ENCODE measurements at regions not wholly inside any gene's neighbourhood (a gene's known extent, or its start where the extent isn't known, plus 50 kb on each side); places are given as distances from the start of the nearest gene placed in this dataset.

DNA sequence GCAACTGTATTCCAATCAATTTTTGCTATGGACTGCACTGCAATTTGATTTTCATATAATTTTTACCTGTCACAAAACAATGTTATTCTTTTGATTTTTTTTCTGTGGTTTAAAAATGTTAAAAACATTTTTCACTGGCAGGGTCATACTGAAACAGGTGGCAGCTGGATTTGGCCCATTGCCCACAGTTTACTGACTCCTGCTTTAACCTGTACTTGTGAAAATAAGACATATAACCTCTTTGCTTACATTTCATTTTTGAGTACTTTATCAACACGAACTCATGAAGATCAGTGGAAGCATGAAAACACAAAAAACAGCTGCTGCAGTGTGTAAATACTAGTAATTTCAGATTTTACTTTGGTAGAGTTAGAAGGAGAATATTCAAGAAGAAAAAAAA, 313.1 kb downstream of the WDR72 start:
- H3K9me3 ChIP-seq (ENCODE audit: insufficient read depth, low read length): no peaks in the 10 kb centered on the region
- no peak overlapping the region for H3K4me3 ChIP-seq (ENCODE audit: insufficient read depth, low read length, poor library complexity, severe bottlenecking)
- no peak overlapping the region for H3K4me2 ChIP-seq (ENCODE audit: low read depth, low read length, poor library complexity, severe bottlenecking)
- no peaks in the 10 kb centered on the region for H3K36me3 ChIP-seq (ENCODE audit: low read length)
- H3K27ac ChIP-seq (ENCODE audit: low read depth, low read length): no peak overlapping the region
- no peak overlapping the region for H2AFZ ChIP-seq (ENCODE audit: low read depth, low read length, severe bottlenecking)
- H3K79me2 ChIP-seq (ENCODE audit: insufficient read depth, low read length): no peaks in the 10 kb centered on the region
- no peaks in the 10 kb centered on the region for H4K20me1 ChIP-seq (ENCODE audit: low read depth, low read length)
- H3K9me2 ChIP-seq (replicated peaks; ENCODE audit: insufficient read depth, low read length): no peaks in the 10 kb centered on the region
- H3K9ac ChIP-seq (ENCODE audit: low read length): no peak overlapping the region
- TF ChIP-seq, protein P1, sequence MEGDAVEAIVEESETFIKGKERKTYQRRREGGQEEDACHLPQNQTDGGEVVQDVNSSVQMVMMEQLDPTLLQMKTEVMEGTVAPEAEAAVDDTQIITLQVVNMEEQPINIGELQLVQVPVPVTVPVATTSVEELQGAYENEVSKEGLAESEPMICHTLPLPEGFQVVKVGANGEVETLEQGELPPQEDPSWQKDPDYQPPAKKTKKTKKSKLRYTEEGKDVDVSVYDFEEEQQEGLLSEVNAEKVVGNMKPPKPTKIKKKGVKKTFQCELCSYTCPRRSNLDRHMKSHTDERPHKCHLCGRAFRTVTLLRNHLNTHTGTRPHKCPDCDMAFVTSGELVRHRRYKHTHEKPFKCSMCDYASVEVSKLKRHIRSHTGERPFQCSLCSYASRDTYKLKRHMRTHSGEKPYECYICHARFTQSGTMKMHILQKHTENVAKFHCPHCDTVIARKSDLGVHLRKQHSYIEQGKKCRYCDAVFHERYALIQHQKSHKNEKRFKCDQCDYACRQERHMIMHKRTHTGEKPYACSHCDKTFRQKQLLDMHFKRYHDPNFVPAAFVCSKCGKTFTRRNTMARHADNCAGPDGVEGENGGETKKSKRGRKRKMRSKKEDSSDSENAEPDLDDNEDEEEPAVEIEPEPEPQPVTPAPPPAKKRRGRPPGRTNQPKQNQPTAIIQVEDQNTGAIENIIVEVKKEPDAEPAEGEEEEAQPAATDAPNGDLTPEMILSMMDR (IDR thresholded peaks at IDR 0.05; ENCODE audit: insufficient read depth, low read length, poor library complexity, severe bottlenecking): no peak
- no peak for TF ChIP-seq EZH2phosphoT487 (conservative IDR thresholded peaks at IDR 0.05; ENCODE audit: low read length)
- no peaks in the 10 kb centered on the region for H3K27me3 ChIP-seq (ENCODE audit: low read length)
- no peaks in the 10 kb centered on the region for H3F3A ChIP-seq (ENCODE audit: insufficient read depth)

DNA sequence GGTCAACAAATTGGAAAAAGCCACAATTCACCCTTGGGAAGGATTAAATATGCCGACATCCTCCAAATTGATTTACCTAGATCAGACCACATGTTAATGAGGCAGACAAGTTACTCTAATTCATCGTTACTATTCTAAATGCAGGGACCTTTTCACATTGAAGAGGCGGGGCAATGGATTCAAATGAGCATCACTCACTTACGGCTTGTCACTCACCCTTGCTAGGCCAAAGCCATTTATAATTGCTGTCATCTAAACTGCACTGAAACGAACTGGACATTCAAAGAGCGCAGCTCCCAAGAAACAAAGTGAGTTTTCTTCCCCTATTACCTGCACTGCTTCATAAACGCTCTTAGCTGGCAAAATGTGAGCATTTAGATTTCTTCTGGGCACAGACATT, 313.9 kb downstream of the WDR72 start:
- Histone ChIP-seq H2AFZ (ENCODE audit: low read depth, low read length, severe bottlenecking) (no peak overlapping the region), H3K9me2 (replicated peaks; ENCODE audit: insufficient read depth, low read length) (no peaks in the 10 kb centered on the region), H3K27me3 (ENCODE audit: low read length) (no peaks in the 10 kb centered on the region), H3K4me2 (ENCODE audit: low read depth, low read length, poor library complexity, severe bottlenecking) (no peak overlapping the region), H3F3A (ENCODE audit: insufficient read depth) (no peaks in the 10 kb centered on the region), H3K79me2 (ENCODE audit: insufficient read depth, low read length) (no peaks in the 10 kb centered on the region), H4K20me1 (ENCODE audit: low read depth, low read length) (no peaks in the 10 kb centered on the region), H3K4me3 (ENCODE audit: insufficient read depth, low read length, poor library complexity, severe bottlenecking) (no peak overlapping the region), H3K9ac (ENCODE audit: low read length) (no peak overlapping the region), H3K36me3 (ENCODE audit: low read length) (no peaks in the 10 kb centered on the region), H3K9me3 (ENCODE audit: insufficient read depth, low read length) (no peaks in the 10 kb centered on the region), H3K27ac (ENCODE audit: low read depth, low read length) (no peak overlapping the region)
- TF ChIP-seq, protein P1 (IDR thresholded peaks at IDR 0.05; ENCODE audit: insufficient read depth, low read length, poor library complexity, severe bottlenecking): no peak
- TF ChIP-seq EZH2phosphoT487 (conservative IDR thresholded peaks at IDR 0.05; ENCODE audit: low read length): no peak

DNA sequence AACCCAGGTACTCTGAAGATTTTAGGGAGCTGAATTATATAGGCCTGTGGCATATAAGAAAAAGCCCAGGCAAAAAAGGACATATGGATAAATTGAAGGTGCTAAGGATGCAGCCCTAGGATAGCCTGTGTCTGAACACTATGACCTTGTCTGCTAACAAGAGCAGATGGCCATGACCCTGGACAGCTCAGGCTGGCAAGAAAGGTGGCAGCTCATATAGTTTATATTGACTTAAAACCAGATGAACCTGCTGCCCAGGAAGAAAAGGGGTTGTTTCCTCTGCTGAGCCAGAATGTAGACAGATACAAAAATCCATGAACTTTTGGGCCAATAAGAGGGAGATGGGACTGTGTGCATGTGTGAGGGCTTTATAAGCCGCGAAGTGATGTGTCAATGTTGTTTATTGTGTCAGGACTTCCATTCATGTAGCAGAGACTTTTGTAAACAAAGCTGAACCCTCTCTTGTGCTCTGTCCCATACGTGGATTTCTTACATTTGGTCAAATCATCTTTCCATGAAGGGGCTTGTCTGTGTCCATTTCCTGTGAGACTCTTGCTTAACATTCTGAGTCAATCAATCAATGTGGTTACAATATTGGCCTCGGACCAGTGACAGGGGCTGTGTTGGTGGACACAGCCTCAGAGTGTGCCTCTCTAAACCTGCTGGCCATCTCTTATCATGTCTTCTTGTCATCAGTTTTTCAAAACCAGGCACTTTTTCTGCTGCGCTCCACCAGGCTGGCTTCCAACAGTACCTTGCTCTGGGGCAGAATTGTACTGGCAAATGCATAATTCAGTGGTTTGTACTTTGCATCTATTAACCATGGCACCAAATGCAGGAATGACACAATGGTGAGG, 321.2 kb downstream of the WDR72 start:
- H3K36me3 ChIP-seq (ENCODE audit: low read length): no peaks in the 10 kb centered on the region
- no peak for TF ChIP-seq EZH2phosphoT487 (conservative IDR thresholded peaks at IDR 0.05; ENCODE audit: low read length)
- TF ChIP-seq, protein P1 (IDR thresholded peaks at IDR 0.05; ENCODE audit: insufficient read depth, low read length, poor library complexity, severe bottlenecking): no peak
- no peak overlapping the region for H3K4me2 ChIP-seq (ENCODE audit: low read depth, low read length, poor library complexity, severe bottlenecking)
- no peak overlapping the region for H2AFZ ChIP-seq (ENCODE audit: low read depth, low read length, severe bottlenecking)
- no peak overlapping the region for H3K27ac ChIP-seq (ENCODE audit: low read depth, low read length)
- no peak overlapping the region for H3K9ac ChIP-seq (ENCODE audit: low read length)
- H3K4me3 ChIP-seq (ENCODE audit: insufficient read depth, low read length, poor library complexity, severe bottlenecking): no peak overlapping the region
- no peaks in the 10 kb centered on the region for H3K79me2 ChIP-seq (ENCODE audit: insufficient read depth, low read length)
- no peaks in the 10 kb centered on the region for H3K9me2 ChIP-seq (replicated peaks; ENCODE audit: insufficient read depth, low read length)
- H4K20me1 ChIP-seq (ENCODE audit: low read depth, low read length): no peaks in the 10 kb centered on the region
- no peaks in the 10 kb centered on the region for H3F3A ChIP-seq (ENCODE audit: insufficient read depth)
- H3K27me3 ChIP-seq (ENCODE audit: low read length): no peaks in the 10 kb centered on the region
- H3K9me3 ChIP-seq (ENCODE audit: insufficient read depth, low read length): no peaks in the 10 kb centered on the region

Data from SU-DHL-6 (cell line).